HCT116 (cell line): ENCODE measurements at regions not wholly inside any gene's neighbourhood (a gene's known extent, or its start where the extent isn't known, plus 50 kb on each side); places are given as distances from the start of the nearest gene placed in this dataset.

ENCODE experiments used
- ATAC-seq: fragments of 200-7000 bp; cut with Tn5 transposase; 2 replicates; pipeline ENCODE4 v1.9.1; 2020; ENCODE audit warnings: mild to moderate bottlenecking, moderate library complexity
- BruUV-seq: library from RNA; stranded (reverse); fragments of 400-500 nt; replicated peaks from 2 replicates; lab custom pipeline; 2021; lab: Mats Ljungman, UMichigan
- CTCF ChIA-PET: fragments of 300-600 bp; sonication (Branson Sonifier 250); formaldehyde crosslinking; loops from one replicate; lab custom pipeline; 2021; ENCODE audit warnings: antibody characterized with exemption; lab: Charles Lee
- POLR2A ChIA-PET: fragments of 300-600, 350-600 bp; sonication (Branson Sonifier 250); formaldehyde crosslinking; loops from one replicate; lab custom pipeline; 2021; ENCODE audit warnings: antibody characterized with exemption; lab: Charles Lee
- RAD21 ChIA-PET, 2 experiments: fragments of 300-600 bp; sonication (Branson Sonifier 250); formaldehyde crosslinking; loops; one replicate each; lab custom pipeline; 2023; ENCODE audit warnings: low total read pairs in 2 of 2; ENCODE audit not compliant: uncharacterized antibody in 2 of 2, unreplicated experiment in 2 of 2, low non-redundant PET in 1 of 2; lab: Charles Lee
- DNase-seq: peaks from one replicate; pipeline ENCODE4 v3.0.0-alpha.2; 2010; ENCODE audit warnings: low read depth, low spot score
- H2AFZ ChIP-seq: fragments of 200-600 bp; shearing (Covaris generic), sonication (generic); 2 replicates; pipeline ENCODE4 v1.6.1; 2017; ENCODE audit warnings: low read depth, mixed run types, mixed read lengths, antibody characterized with exemption, low read length; ENCODE audit not compliant: poor library complexity, severe bottlenecking
- H3K27ac ChIP-seq: 2 replicates; pipeline ENCODE4 v1.5.1; 2012; ENCODE audit warnings: low read depth, low read length
- H3K27me3 ChIP-seq: fragments of 200-600 bp; sonication (generic); 2 replicates; pipeline ENCODE4 v1.6.1; 2016; ENCODE audit warnings: mixed run types, low read length, mixed read lengths; ENCODE audit not compliant: insufficient read depth
- H3K36me3 ChIP-seq, 2 experiments: fragments of 200-500 bp in 1 of 2; fragments of 200-600 bp in 1 of 2; sonication (Bioruptor generic) in 1 of 2; sonication (generic) in 1 of 2; 2 replicates each; pipeline versions ENCODE4 v1.5.1 to v1.6.1; 2014 to 2016; ENCODE audit warnings: low read length in 2 of 2, inconsistent platforms in 1 of 2, mixed read lengths in 1 of 2, mixed run types in 1 of 2; ENCODE audit not compliant: insufficient read depth in 2 of 2, control insufficient read depth in 1 of 2
- H3K4me1 ChIP-seq, 2 experiments: fragments of 200-600 bp in 1 of 2; sonication (generic) in 1 of 2; 2 replicates each; pipeline versions ENCODE4 v1.5.1 to v1.6.1; 2012 to 2017; ENCODE audit warnings: low read length in 2 of 2, inconsistent platforms in 1 of 2, mild to moderate bottlenecking in 1 of 2, mixed read lengths in 1 of 2, mixed run types in 1 of 2, moderate library complexity in 1 of 2; ENCODE audit not compliant: insufficient read depth in 2 of 2, control insufficient read depth in 1 of 2
- H3K4me2 ChIP-seq: fragments of 200-600 bp; sonication (generic); 2 replicates; pipeline ENCODE4 v1.6.1; 2017; ENCODE audit warnings: mixed run types, low read length, mixed read lengths
- H3K4me3 ChIP-seq, 2 experiments: fragments of 200-600 bp in 1 of 2; sonication (generic) in 1 of 2; replicated peaks in 1 of 2; 2 replicates each; pipeline ENCODE4 v1.5.1; 2011 to 2016; ENCODE audit warnings: low read length in 2 of 2, control low read depth in 1 of 2, low read depth in 1 of 2, mild to moderate bottlenecking in 1 of 2, mixed read lengths in 1 of 2, mixed run types in 1 of 2
- H3K79me2 ChIP-seq: fragments of 200-600 bp; sonication (generic); 2 replicates; pipeline ENCODE4 v1.6.1; 2017; ENCODE audit warnings: mild to moderate bottlenecking, mixed run types, low read length, moderate library complexity, mixed read lengths; ENCODE audit not compliant: insufficient read depth
- H3K9ac ChIP-seq: fragments of 200-600 bp; sonication (generic); 2 replicates; pipeline ENCODE4 v1.6.1; 2016; ENCODE audit warnings: low read length, mixed read lengths
- H3K9me2 ChIP-seq: fragments of 200-600 bp; sonication (generic), shearing (Covaris generic); 2 replicates; pipeline ENCODE4 v1.6.1; 2017; ENCODE audit warnings: mixed run types, mild to moderate bottlenecking, moderate library complexity; ENCODE audit not compliant: insufficient read depth
- H3K9me3 ChIP-seq, 2 experiments: fragments of 200-500 bp in 1 of 2; fragments of 200-600 bp in 1 of 2; sonication (Bioruptor generic) in 1 of 2; sonication (generic) in 1 of 2; 2 replicates each; pipeline ENCODE4 v1.6.1; 2014 to 2017; ENCODE audit warnings: low read length in 2 of 2, mixed read lengths in 2 of 2, inconsistent platforms in 1 of 2, low read depth in 1 of 2, mild to moderate bottlenecking in 1 of 2, mixed run types in 1 of 2, moderate library complexity in 1 of 2; ENCODE audit not compliant: control insufficient read depth in 1 of 2, insufficient read depth in 1 of 2
- H4K20me1 ChIP-seq: fragments of 200-600 bp; sonication (generic), shearing (Covaris generic); 2 replicates; pipeline ENCODE4 v1.6.1; 2017; ENCODE audit warnings: mixed run types, mild to moderate bottlenecking, moderate library complexity; ENCODE audit not compliant: insufficient read depth
- CEBPB ChIP-seq: IDR thresholded peaks from 2 replicates; pipeline ENCODE4 v1.6.1; 2012; ENCODE audit warnings: low read depth
- EZH2 ChIP-seq: fragments of 200-600 bp; sonication (generic); IDR thresholded peaks from 2 replicates; pipeline ENCODE4 v1.6.1; 2017; ENCODE audit warnings: antibody characterized with exemption, mixed run types
- FOSL1 ChIP-seq: IDR thresholded peaks from 2 replicates; pipeline ENCODE4 v1.6.1; 2012; ENCODE audit warnings: low read depth
- SP1 ChIP-seq: IDR thresholded peaks from 2 replicates; pipeline ENCODE4 v1.6.1; 2012; ENCODE audit warnings: low read depth
- SRF ChIP-seq: IDR thresholded peaks from 2 replicates; pipeline ENCODE4 v1.6.1; 2012; ENCODE audit warnings: low read depth
- ZFX ChIP-seq: fragments of 450-650 bp; IDR thresholded peaks from 2 replicates; pipeline ENCODE4 v1.6.1; 2017
- intact Hi-C: fragments of 100-400 bp; cut with micrococcal nuclease; formaldehyde crosslinking; loops from 2 replicates; pipeline ENCODE4 v1.10.0; 2022
- TF ChIP-seq, protein P1 (sequence below): IDR thresholded peaks from 2 replicates; pipeline ENCODE4 v1.6.1; 2012; ENCODE audit warnings: low read depth

DNA sequence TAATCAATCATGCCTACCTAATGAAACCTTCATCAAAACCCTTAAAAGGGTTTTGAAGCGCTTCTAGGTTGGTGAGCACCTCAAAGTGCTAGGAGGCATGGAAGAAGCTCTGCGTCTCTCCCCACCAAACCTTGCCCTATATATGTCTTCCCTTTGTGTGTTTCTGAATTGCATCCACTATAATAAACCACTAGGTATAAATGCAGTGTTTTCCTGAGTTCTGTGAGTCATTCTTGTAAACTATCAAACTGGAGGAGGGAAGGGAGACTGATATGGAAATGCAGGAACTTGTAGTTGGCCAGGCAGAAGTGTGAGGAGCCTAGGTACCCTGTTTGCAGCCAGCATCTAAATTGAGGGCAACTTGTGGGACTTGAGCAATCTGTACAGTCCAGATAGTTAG lies 698.8 kb downstream of the DOK5 start:
- ATAC-seq, result no peak
- no peaks in the 10 kb centered on the region for H3K9me2 ChIP-seq
- no peaks in the 10 kb centered on the region for H3K4me1 ChIP-seq
- no peak overlapping the region for H2AFZ ChIP-seq
- RAD21 ChIA-PET, result no interaction called here
- intact Hi-C loops, result no loop called here
- H3K27ac ChIP-seq, result no peak overlapping the region
- no peaks in the 10 kb centered on the region for H3K36me3 ChIP-seq
- H4K20me1 ChIP-seq, result no peaks in the 10 kb centered on the region
- CTCF ChIA-PET, result no interaction called here
- no peak for TF ChIP-seq SRF
- no peak for TF ChIP-seq CEBPB
- no peak for TF ChIP-seq FOSL1
- TF ChIP-seq SP1, result no peak
- TF ChIP-seq, protein P1, sequence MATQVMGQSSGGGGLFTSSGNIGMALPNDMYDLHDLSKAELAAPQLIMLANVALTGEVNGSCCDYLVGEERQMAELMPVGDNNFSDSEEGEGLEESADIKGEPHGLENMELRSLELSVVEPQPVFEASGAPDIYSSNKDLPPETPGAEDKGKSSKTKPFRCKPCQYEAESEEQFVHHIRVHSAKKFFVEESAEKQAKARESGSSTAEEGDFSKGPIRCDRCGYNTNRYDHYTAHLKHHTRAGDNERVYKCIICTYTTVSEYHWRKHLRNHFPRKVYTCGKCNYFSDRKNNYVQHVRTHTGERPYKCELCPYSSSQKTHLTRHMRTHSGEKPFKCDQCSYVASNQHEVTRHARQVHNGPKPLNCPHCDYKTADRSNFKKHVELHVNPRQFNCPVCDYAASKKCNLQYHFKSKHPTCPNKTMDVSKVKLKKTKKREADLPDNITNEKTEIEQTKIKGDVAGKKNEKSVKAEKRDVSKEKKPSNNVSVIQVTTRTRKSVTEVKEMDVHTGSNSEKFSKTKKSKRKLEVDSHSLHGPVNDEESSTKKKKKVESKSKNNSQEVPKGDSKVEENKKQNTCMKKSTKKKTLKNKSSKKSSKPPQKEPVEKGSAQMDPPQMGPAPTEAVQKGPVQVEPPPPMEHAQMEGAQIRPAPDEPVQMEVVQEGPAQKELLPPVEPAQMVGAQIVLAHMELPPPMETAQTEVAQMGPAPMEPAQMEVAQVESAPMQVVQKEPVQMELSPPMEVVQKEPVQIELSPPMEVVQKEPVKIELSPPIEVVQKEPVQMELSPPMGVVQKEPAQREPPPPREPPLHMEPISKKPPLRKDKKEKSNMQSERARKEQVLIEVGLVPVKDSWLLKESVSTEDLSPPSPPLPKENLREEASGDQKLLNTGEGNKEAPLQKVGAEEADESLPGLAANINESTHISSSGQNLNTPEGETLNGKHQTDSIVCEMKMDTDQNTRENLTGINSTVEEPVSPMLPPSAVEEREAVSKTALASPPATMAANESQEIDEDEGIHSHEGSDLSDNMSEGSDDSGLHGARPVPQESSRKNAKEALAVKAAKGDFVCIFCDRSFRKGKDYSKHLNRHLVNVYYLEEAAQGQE, result no peak
- TF ChIP-seq, all 23 proteins: peak for 0
- no peaks in the 10 kb centered on the region for H3K79me2 ChIP-seq
- no peak overlapping the region for H3K4me2 ChIP-seq
- H3K9ac ChIP-seq, result no peak overlapping the region
- no TSS peak for BruUV-seq
- no peak for DNase-seq
- POLR2A ChIA-PET, result no interaction called here
- peaks cover 3 to 15% of the 10 kb centered on the region in 2 experiments; a peak in 2 of 4 replicates for H3K9me3 ChIP-seq
- no peak overlapping the region for H3K4me3 ChIP-seq
- no peaks in the 10 kb centered on the region for H3K27me3 ChIP-seq

GRCh38 chr20:55173601-55174000 lies 698.2 kb downstream of the DOK5 start:
- no peak overlapping the region for H3K4me2 ChIP-seq
- H3K4me1 ChIP-seq, result no peaks in the 10 kb centered on the region
- no peaks in the 10 kb centered on the region for H3K27me3 ChIP-seq
- H3K9ac ChIP-seq, result no peak overlapping the region
- intact Hi-C loops, result no loop called here
- POLR2A ChIA-PET, result no interaction called here
- peaks cover 4 to 12% of the 10 kb centered on the region in 2 experiments; a peak in 2 of 4 replicates for H3K9me3 ChIP-seq
- TF ChIP-seq CEBPB, result no peak
- no peak for TF ChIP-seq EZH2
- no peak for TF ChIP-seq FOSL1
- TF ChIP-seq, protein P1, result no peak
- TF ChIP-seq ZFX, result no peak
- ATAC-seq (no peak), DNase-seq (no peak)
- no peak overlapping the region for H3K4me3 ChIP-seq
- H3K9me2 ChIP-seq, result no peaks in the 10 kb centered on the region
- no peak overlapping the region for H3K27ac ChIP-seq
- no peaks in the 10 kb centered on the region for H3K36me3 ChIP-seq
- no TSS peak for BruUV-seq
- H4K20me1 ChIP-seq, result no peaks in the 10 kb centered on the region
- H3K79me2 ChIP-seq, result no peaks in the 10 kb centered on the region
- CTCF ChIA-PET, result no interaction called here
- RAD21 ChIA-PET, result no interaction called here
- no peak overlapping the region for H2AFZ ChIP-seq
